HEK293 (cell line): ENCODE measurements at regions not wholly inside any gene's neighbourhood (a gene's known extent, or its start where the extent isn't known, plus 50 kb on each side); places are given as distances from the start of the nearest gene placed in this dataset.

Experiments
- CTCF ChIP-seq: fragments of 450-650 bp; formaldehyde crosslinking; IDR thresholded peaks from 2 replicates; pipeline ENCODE4 v1.5.1; 2016; ENCODE audit warnings: missing biosample characterization, missing genetic modification characterization
- KLF16 ChIP-seq: fragments of 450-650 bp; formaldehyde crosslinking; IDR thresholded peaks from 2 replicates; pipeline ENCODE4 v1.5.1; 2017; ENCODE audit warnings: missing biosample characterization, missing genetic modification characterization
- MYNN ChIP-seq: fragments of 450-650 bp; formaldehyde crosslinking; IDR thresholded peaks from 2 replicates; pipeline ENCODE4 v1.5.1; 2016; ENCODE audit warnings: missing biosample characterization, missing genetic modification characterization, borderline replicate concordance
- SP2 ChIP-seq: fragments of 450-650 bp; formaldehyde crosslinking; IDR thresholded peaks from 2 replicates; pipeline ENCODE4 v1.5.1; 2016; ENCODE audit warnings: missing biosample characterization, missing genetic modification characterization
- ZNF18 ChIP-seq: fragments of 450-650 bp; formaldehyde crosslinking; IDR thresholded peaks from 2 replicates; pipeline ENCODE4 v1.5.1; 2016; ENCODE audit warnings: missing biosample characterization, missing genetic modification characterization
- ZNF580 ChIP-seq: fragments of 450-650 bp; formaldehyde crosslinking; IDR thresholded peaks from 2 replicates; pipeline ENCODE4 v1.5.1; 2016; ENCODE audit warnings: missing biosample characterization, missing genetic modification characterization
- ZSCAN4 ChIP-seq: fragments of 450-650 bp; formaldehyde crosslinking; IDR thresholded peaks from 2 replicates; pipeline ENCODE4 v1.5.1; 2017; ENCODE audit warnings: missing biosample characterization, missing genetic modification characterization

- no peak for TF ChIP-seq CTCF (tag by site-specific recombination)
- no peak for TF ChIP-seq KLF16 (tag by site-specific recombination)
- TF ChIP-seq ZSCAN4: no peak
- TF ChIP-seq SP2 (tag by site-specific recombination): no peak
- no peak for TF ChIP-seq MYNN (tag by site-specific recombination)
- no peak for TF ChIP-seq ZNF18 (tag by site-specific recombination)
- TF ChIP-seq ZNF580 (tag by site-specific recombination): no peak
These were observed 192.5 kb upstream of the TPRG1 start for GRCh38 chr3:188979248-188979647.
